Hematopoietic multipotent progenitor cell treated with erythropoietin and hydrocortisone succinate and interleukin-3 and kit ligand, for 17 days (in vitro differentiated cells): ENCODE measurements at regions not wholly inside any gene's neighbourhood (a gene's known extent, or its start where the extent isn't known, plus 50 kb on each side); places are given as distances from the start of the nearest gene placed in this dataset.

Experiments used
- DNase-seq: peaks from one replicate; pipeline ENCODE4 v3.0.0-alpha.2; 2015; ENCODE audit warnings: low spot score

GRCh38 chr16:79265196-79265595, 335.3 kb downstream of the MAF start:
- DNase-seq: no peak

GRCh38 chr16:79264237-79265109, 336.1 kb downstream of the MAF start:
- no peak for DNase-seq

- no peak for DNase-seq
Observed at GRCh38 chr16:79263425-79263824, 337.1 kb downstream of the MAF start.
